ENCODE measurements at regions not wholly inside any gene's neighbourhood (a gene's known extent, or its start where the extent isn't known, plus 50 kb on each side); places are given as distances from the start of the nearest gene placed in this dataset.
"Not testable (repeated sequence)": the region's sequence is repeated elsewhere in the genome, so short reads cannot be mapped to it uniquely, and the experiment has no call there.

GRCh38 chr1:200292699-200293098 is 117.1 kb downstream of the ZNF281 start:
- intact Hi-C loops (cut with DNase I) = no loop called here

GRCh38 chr1:200291106-200291505 is 118.7 kb downstream of the ZNF281 start:
- DNase-seq (ENCODE audit: low spot score) = no peak
- intact Hi-C loops (cut with DNase I) = no loop called here

More at GRCh38 chr1:200292699-200293098, 117.1 kb downstream of the ZNF281 start:
- DNase-seq (ENCODE audit: low spot score) = no peak

- DNase-seq (ENCODE audit: low spot score) = no peak
- intact Hi-C loops (cut with DNase I) = no loop called here
These were observed 119.7 kb downstream of the ZNF281 start for GRCh38 chr1:200290010-200290685.

- intact Hi-C loops (cut with DNase I) = no loop called here
- DNase-seq (ENCODE audit: low spot score) = no peak
These were observed 121.6 kb downstream of the ZNF281 start for GRCh38 chr1:200288226-200288625.

- DNase-seq (ENCODE audit: low spot score); intact Hi-C loops (cut with DNase I): not testable (repeated sequence)
These were observed 125.6 kb downstream of the ZNF281 start for GRCh38 chr1:200284236-200284635.

- intact Hi-C loops (cut with DNase I) = no loop called here
- no peak for DNase-seq (ENCODE audit: low spot score)
These were observed 127.2 kb downstream of the ZNF281 start for GRCh38 chr1:200282497-200283122.

- DNase-seq (ENCODE audit: low spot score) = no peak
- intact Hi-C loops (cut with DNase I) = no loop called here
These were observed 128.5 kb downstream of the ZNF281 start for GRCh38 chr1:200281201-200281835.

- no peak for DNase-seq (ENCODE audit: low spot score)
- intact Hi-C loops (cut with DNase I) = loop anchor here (5.0 to 10.0 kb wide), 2 partner anchors 207 to 215 kb away; no protein-coding TSS in a partner anchor
These were observed 129.9 kb downstream of the ZNF281 start for GRCh38 chr1:200279810-200280411.

- intact Hi-C loops (cut with DNase I) = loop anchor here (1.0 to 10.0 kb wide), 3 partner anchors 18 to 219 kb away; no protein-coding TSS in a partner anchor
- DNase-seq (ENCODE audit: low spot score) = no peak
These were observed 133.9 kb downstream of the ZNF281 start for GRCh38 chr1:200275816-200276453.

GRCh38 chr1:200275415-200275814 is 134.4 kb downstream of the ZNF281 start:
- DNase-seq (ENCODE audit: low spot score) = no peak
- intact Hi-C loops (cut with DNase I) = loop anchor here (5.0 to 10.0 kb wide), 2 partner anchors 212 to 219 kb away; no protein-coding TSS in a partner anchor

- intact Hi-C loops (cut with DNase I) = loop anchor here in 1 of 2 donors (10.0 kb wide), 1 partner anchor 221 kb away; no protein-coding TSS in a partner anchor
These were observed 135.7 kb downstream of the ZNF281 start for GRCh38 chr1:200274116-200274515.

GRCh38 chr1:200272481-200273068 is 137.3 kb downstream of the ZNF281 start:
- intact Hi-C loops (cut with DNase I) = loop anchor here in 1 of 2 donors (10.0 kb wide), 1 partner anchor 222 kb away; no protein-coding TSS in a partner anchor
- no peak for DNase-seq (ENCODE audit: low spot score)

More at GRCh38 chr1:200274116-200274515, 135.7 kb downstream of the ZNF281 start:
- DNase-seq (ENCODE audit: low spot score) = no peak

GRCh38 chr1:200269256-200269655 is 140.6 kb downstream of the ZNF281 start:
- intact Hi-C loops (cut with DNase I) = no loop called here
- no peak for DNase-seq (ENCODE audit: low spot score)

- no peak for DNase-seq (ENCODE audit: low spot score)
- intact Hi-C loops (cut with DNase I) = no loop called here
These were observed 141.9 kb downstream of the ZNF281 start for GRCh38 chr1:200267937-200268336.

GRCh38 chr1:200267458-200267857 is 142.4 kb downstream of the ZNF281 start:
- DNase-seq (ENCODE audit: low spot score) = no peak
- intact Hi-C loops (cut with DNase I) = no loop called here

- no peak for DNase-seq (ENCODE audit: low spot score)
- intact Hi-C loops (cut with DNase I) = no loop called here
These were observed 143.0 kb downstream of the ZNF281 start for GRCh38 chr1:200266871-200267270.

GRCh38 chr1:200265881-200266280 is 144.0 kb downstream of the ZNF281 start:
- intact Hi-C loops (cut with DNase I) = no loop called here
- DNase-seq (ENCODE audit: low spot score) = no peak

GRCh38 chr1:200265104-200265503 is 144.7 kb downstream of the ZNF281 start:
- no peak for DNase-seq (ENCODE audit: low spot score)
- intact Hi-C loops (cut with DNase I) = no loop called here

GRCh38 chr1:200263203-200263602 is 146.6 kb downstream of the ZNF281 start:
- no peak for DNase-seq (ENCODE audit: low spot score)
- intact Hi-C loops (cut with DNase I) = no loop called here
